Upper lobe of left lung (tissue), 6 donors: ENCODE measurements at regions not wholly inside any gene's neighbourhood (a gene's known extent, or its start where the extent isn't known, plus 50 kb on each side); places are given as distances from the start of the nearest gene placed in this dataset.

Source experiments
- ATAC-seq, 2 donors: fragments of 200-7000 bp; cut with Tn5 transposase; one replicate each; pipeline ENCODE4 v1.9.1; 2022; ENCODE audit warnings: mild to moderate bottlenecking in 2 of 2, moderate library complexity in 2 of 2; ENCODE audit not compliant: low FRiP score in 2 of 2
- DNase-seq, 2 donors: peaks; one replicate each; pipeline ENCODE4 v3.0.0-alpha.2; 2019 to 2020
- H3K27ac ChIP-seq, 4 donors: fragments of 200-600 bp; sonication (generic); one replicate each; pipeline ENCODE4 v1.5.1; 2016 to 2019
- H3K27me3 ChIP-seq, 4 donors: fragments of 200-600 bp; sonication (generic); one replicate each; pipeline ENCODE4 v1.5.1; 2017 to 2019
- H3K36me3 ChIP-seq, 4 donors: fragments of 200-600 bp; sonication (generic); one replicate each; pipeline ENCODE4 v1.5.1; 2016 to 2019
- H3K4me1 ChIP-seq, 4 donors: fragments of 200-600 bp; sonication (generic); one replicate each; pipeline ENCODE4 v1.5.1; 2018 to 2019
- H3K4me3 ChIP-seq, 4 donors: fragments of 200-600 bp; sonication (generic); one replicate each; pipeline ENCODE4 v1.5.1; 2017 to 2019; ENCODE audit warnings: mild to moderate bottlenecking in 2 of 4, moderate library complexity in 1 of 4
- H3K9me3 ChIP-seq, 4 donors: fragments of 200-600 bp; sonication (generic); one replicate each; pipeline ENCODE4 v1.5.1; 2018 to 2019
- EP300 ChIP-seq, 4 donors: sonication (generic); formaldehyde crosslinking; IDR thresholded peaks; one replicate each; pipeline ENCODE4 v1.5.1; 2017; ENCODE audit warnings: antibody characterized with exemption in 4 of 4, control low read depth in 2 of 4
- POLR2A ChIP-seq, 4 donors: fragments of 450-650 bp; IDR thresholded peaks; one replicate each; pipeline ENCODE4 v1.5.1; 2016 to 2017; ENCODE audit warnings: antibody characterized with exemption in 4 of 4, mild to moderate bottlenecking in 2 of 4
- POLR2AphosphoS5 ChIP-seq, 2 donors: sonication (generic); formaldehyde crosslinking; IDR thresholded peaks; one replicate each; pipeline ENCODE4 v1.5.1; 2017; ENCODE audit warnings: antibody characterized with exemption in 2 of 2
- WGBS, 2 donors: methylation state at CpG; one replicate each; pipeline ENCODE4 v1.1.5; 2017 to 2018; 5-methylcytosine and 5-hydroxymethylcytosine counted together
- TF ChIP-seq, protein P1 (sequence below), 6 experiments: fragments of 450-650 bp in 4 of 6; fragments of 200-600 bp in 2 of 6; sonication (generic) in 2 of 6; IDR thresholded peaks; one replicate each; pipeline ENCODE4 v1.5.1; 2016 to 2019; ENCODE audit warnings: antibody characterized with exemption in 6 of 6
- donor health status: DM: no; HTN: no; CAD: no; lungs with moderate emphysema.
- donor health status: DM: no; HTN: yes; CAD: no; lungs with severe emphysema.

- no peaks in the 10 kb centered on the region for H3K36me3 ChIP-seq
- DNase-seq, result no peak
- TF ChIP-seq, protein P1, sequence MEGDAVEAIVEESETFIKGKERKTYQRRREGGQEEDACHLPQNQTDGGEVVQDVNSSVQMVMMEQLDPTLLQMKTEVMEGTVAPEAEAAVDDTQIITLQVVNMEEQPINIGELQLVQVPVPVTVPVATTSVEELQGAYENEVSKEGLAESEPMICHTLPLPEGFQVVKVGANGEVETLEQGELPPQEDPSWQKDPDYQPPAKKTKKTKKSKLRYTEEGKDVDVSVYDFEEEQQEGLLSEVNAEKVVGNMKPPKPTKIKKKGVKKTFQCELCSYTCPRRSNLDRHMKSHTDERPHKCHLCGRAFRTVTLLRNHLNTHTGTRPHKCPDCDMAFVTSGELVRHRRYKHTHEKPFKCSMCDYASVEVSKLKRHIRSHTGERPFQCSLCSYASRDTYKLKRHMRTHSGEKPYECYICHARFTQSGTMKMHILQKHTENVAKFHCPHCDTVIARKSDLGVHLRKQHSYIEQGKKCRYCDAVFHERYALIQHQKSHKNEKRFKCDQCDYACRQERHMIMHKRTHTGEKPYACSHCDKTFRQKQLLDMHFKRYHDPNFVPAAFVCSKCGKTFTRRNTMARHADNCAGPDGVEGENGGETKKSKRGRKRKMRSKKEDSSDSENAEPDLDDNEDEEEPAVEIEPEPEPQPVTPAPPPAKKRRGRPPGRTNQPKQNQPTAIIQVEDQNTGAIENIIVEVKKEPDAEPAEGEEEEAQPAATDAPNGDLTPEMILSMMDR (IDR thresholded peaks at IDR 0.05), result no peak
- TF ChIP-seq EP300 (IDR thresholded peaks at IDR 0.05) (no peak), POLR2A (IDR thresholded peaks at IDR 0.05) (no peak), POLR2AphosphoS5 (IDR thresholded peaks at IDR 0.05) (no peak)
- no peak for ATAC-seq
- 75 to 76% methylated on average over 7 of the region's 7 CpGs for WGBS, 2 donors
- no peaks in the 10 kb centered on the region for H3K27me3 ChIP-seq
- H3K4me1 ChIP-seq, result no peaks in the 10 kb centered on the region
- no peaks in the 10 kb centered on the region for H3K9me3 ChIP-seq
- H3K27ac ChIP-seq, result no peak overlapping the region
- H3K4me3 ChIP-seq, result no peak overlapping the region
Measured at GRCh38 chr10:118488710-118489497, 106.5 kb downstream of the PRLHR start.

GRCh38 chr10:118485641-118486040, 109.8 kb downstream of the PRLHR start:
- Histone ChIP-seq H3K27me3 (no peaks in the 10 kb centered on the region), H3K4me1 (no peaks in the 10 kb centered on the region), H3K4me3 (no peak overlapping the region), H3K36me3 (no peaks in the 10 kb centered on the region), H3K27ac (no peak overlapping the region), H3K9me3 (no peaks in the 10 kb centered on the region)
- no peak for DNase-seq
- ATAC-seq, result peak in 1 of 2 donors; percentile 8
- TF ChIP-seq POLR2A (IDR thresholded peaks at IDR 0.05), result no peak
- TF ChIP-seq, protein P1 (IDR thresholded peaks at IDR 0.05), result no peak
- no peak for TF ChIP-seq EP300 (IDR thresholded peaks at IDR 0.05)
- no peak for TF ChIP-seq POLR2AphosphoS5 (IDR thresholded peaks at IDR 0.05)
- WGBS, 2 donors, result 93 to 97% methylated on average over 8 of the region's 8 CpGs

DNA sequence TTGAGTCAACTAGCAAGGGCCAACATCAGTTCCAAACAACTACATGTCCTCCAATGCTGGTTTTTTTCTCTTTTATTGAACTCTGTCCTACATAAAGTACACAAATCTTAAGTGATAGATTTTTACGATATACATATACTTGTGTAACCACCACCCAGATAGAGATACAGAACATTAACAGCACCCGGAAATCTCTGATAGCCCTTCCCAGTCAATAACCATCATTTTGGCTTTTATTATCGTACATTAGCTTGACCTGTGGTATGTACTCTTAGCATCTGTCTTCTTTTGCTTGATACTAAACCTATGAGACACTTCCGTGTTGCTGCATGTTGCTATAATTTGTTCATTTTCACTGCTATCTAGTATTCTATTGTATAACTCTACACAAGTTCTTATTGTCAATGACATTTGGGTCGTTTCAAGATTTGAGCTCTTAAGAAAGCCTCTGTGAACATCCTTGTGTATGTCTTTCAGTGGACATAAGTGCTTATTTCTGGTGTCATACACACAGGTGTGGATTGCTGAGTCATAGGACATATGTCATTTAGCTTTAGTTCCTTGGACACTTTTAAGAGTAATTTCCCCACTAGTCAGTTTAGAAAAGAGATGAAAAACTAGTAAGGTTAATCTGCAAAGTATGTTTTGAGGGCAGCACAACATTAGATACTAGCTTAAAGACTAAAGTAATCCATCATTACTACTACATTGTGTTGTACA, 111.1 kb downstream of the PRLHR start:
- Histone ChIP-seq H3K4me3 (no peak overlapping the region), H3K36me3 (no peaks in the 10 kb centered on the region), H3K9me3 (no peaks in the 10 kb centered on the region), H3K27me3 (no peaks in the 10 kb centered on the region), H3K4me1 (no peaks in the 10 kb centered on the region), H3K27ac (no peak overlapping the region)
- no peak for DNase-seq
- WGBS, 2 donors, result 78 to 81% methylated on average over 5 of the region's 5 CpGs
- ATAC-seq, result no peak
- TF ChIP-seq POLR2A (IDR thresholded peaks at IDR 0.05), result no peak
- no peak for TF ChIP-seq POLR2AphosphoS5 (IDR thresholded peaks at IDR 0.05)
- no peak for TF ChIP-seq EP300 (IDR thresholded peaks at IDR 0.05)

DNA sequence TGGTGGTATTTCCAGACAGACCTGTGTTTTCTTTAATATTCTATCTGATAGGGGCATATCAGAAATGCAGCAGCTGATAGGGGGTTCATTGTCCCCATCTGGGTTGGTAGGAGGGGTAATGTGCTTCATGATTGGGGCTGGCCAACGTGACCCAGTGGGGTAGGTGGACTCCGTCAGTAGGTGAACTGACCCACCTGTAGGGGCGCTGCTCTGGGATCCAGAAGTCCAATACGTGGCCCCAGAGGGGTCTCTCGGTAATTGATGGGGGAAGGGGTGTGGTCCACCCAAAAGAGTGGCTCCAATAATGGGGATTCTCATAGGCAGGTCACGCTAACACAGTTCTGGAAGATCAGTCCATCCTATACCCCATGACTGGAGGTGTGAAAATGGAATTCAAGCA, 112.0 kb downstream of the PRLHR start:
- Histone ChIP-seq H3K4me1 (no peaks in the 10 kb centered on the region), H3K36me3 (no peaks in the 10 kb centered on the region), H3K9me3 (no peaks in the 10 kb centered on the region), H3K4me3 (no peak overlapping the region), H3K27ac (no peak overlapping the region), H3K27me3 (no peaks in the 10 kb centered on the region)
- 79 to 82% methylated on average over 5 to 6 of the region's 6 CpGs for WGBS, 2 donors
- no peak for TF ChIP-seq EP300 (IDR thresholded peaks at IDR 0.05)
- no peak for TF ChIP-seq POLR2A (IDR thresholded peaks at IDR 0.05)
- TF ChIP-seq POLR2AphosphoS5 (IDR thresholded peaks at IDR 0.05), result no peak
- TF ChIP-seq, protein P1 (IDR thresholded peaks at IDR 0.05), result no peak
- ATAC-seq (no peak), DNase-seq (no peak)

DNA sequence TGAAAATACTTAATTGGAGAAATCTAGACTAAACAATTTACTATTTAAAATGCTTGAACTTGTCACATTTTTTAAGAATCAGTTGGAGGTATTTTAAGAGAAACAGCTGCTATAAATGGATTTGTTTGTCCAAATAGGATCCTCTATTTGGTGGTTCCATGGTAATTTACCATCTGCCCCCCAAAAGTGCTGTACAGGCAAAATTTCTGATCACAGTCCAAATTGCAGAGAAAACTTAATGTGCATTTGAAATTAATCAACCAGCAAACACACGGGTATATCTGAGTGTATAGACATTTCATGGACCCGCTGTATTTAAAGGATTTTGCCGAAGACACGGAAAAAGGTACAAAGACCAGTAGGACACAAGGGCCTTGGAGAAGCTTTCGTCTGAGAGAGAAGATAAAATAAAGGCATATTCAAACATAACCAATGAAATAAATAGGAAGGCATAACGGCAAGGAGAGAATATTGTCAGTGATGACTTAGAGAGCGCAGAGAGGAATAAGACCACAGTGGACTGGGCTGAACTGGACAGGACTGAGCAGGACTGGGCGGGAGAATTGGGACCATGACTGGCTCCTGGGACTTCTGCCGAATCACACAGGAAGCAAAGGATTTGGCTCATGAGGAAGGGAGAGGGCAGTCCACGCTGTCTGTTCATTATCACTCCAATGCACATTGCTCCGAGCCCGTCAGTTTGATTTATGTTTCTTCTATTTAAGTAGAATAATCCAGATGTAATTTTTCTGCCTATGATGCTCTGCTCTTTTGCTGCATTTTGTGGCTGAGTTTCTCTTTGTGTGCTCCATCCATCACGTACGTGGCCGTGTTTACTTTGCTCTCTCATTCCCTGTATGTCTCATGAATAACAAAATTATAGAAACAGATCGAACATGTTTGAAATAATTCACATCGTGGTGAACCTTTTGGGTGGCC, 112.8 kb downstream of the PRLHR start:
- 69 to 73% methylated on average over 17 of the region's 17 CpGs for WGBS, 2 donors
- TF ChIP-seq EP300 (IDR thresholded peaks at IDR 0.05) (no peak), POLR2AphosphoS5 (IDR thresholded peaks at IDR 0.05) (no peak), POLR2A (IDR thresholded peaks at IDR 0.05) (no peak)
- TF ChIP-seq, protein P1 (IDR thresholded peaks at IDR 0.05), result no peak
- DNase-seq (no peak), ATAC-seq (no peak)
- H3K27me3 ChIP-seq, result no peaks in the 10 kb centered on the region
- H3K36me3 ChIP-seq, result no peaks in the 10 kb centered on the region
- H3K4me1 ChIP-seq, result no peaks in the 10 kb centered on the region
- H3K4me3 ChIP-seq, result no peak overlapping the region
- H3K9me3 ChIP-seq, result no peaks in the 10 kb centered on the region
- H3K27ac ChIP-seq, result no peak overlapping the region
